ENCODE measurements at regions not wholly inside any gene's neighbourhood (a gene's known extent, or its start where the extent isn't known, plus 50 kb on each side); places are given as distances from the start of the nearest gene placed in this dataset.
A peak's percentile ranks its signal among the peaks of the same experiment; 100 is the strongest.

GRCh38 chrX:22396408-22396807, 123.7 kb downstream of the CBLL2 start:
- DNase-seq, result no peak

- DNase-seq, result no peak
These were observed 124.9 kb downstream of the CBLL2 start for GRCh38 chrX:22397566-22397965.

- no peak for DNase-seq
These were observed 126.9 kb downstream of the CBLL2 start for GRCh38 chrX:22399437-22400192.

- DNase-seq, result no peak
These were observed 131.6 kb downstream of the CBLL2 start for GRCh38 chrX:22404297-22404696.

- DNase-seq, result no peak
These were observed 133.6 kb downstream of the CBLL2 start for GRCh38 chrX:22406201-22406737.

- DNase-seq, result no peak
These were observed 136.7 kb downstream of the CBLL2 start for GRCh38 chrX:22409418-22409817.

- DNase-seq, result no peak
These were observed 151.6 kb downstream of the CBLL2 start for GRCh38 chrX:22424122-22424915.

- no peak for DNase-seq
These were observed 152.2 kb downstream of the CBLL2 start for GRCh38 chrX:22424919-22425318.

- DNase-seq, result no peak
These were observed 157.0 kb downstream of the CBLL2 start for GRCh38 chrX:22429704-22430103.

- DNase-seq, result no peak
These were observed 158.0 kb downstream of the CBLL2 start for GRCh38 chrX:22430701-22431100.

GRCh38 chrX:22433292-22434070, 160.8 kb downstream of the CBLL2 start:
- no peak for DNase-seq

GRCh38 chrX:22445880-22446279, 173.2 kb downstream of the CBLL2 start:
- no peak for DNase-seq

- DNase-seq, result no peak
These were observed 190.2 kb downstream of the CBLL2 start for GRCh38 chrX:22462959-22463358.

- DNase-seq, result no peak
These were observed 194.9 kb downstream of the CBLL2 start for GRCh38 chrX:22467571-22467970.

- DNase-seq, result no peak
These were observed 208.7 kb downstream of the CBLL2 start for GRCh38 chrX:22481436-22481835.

GRCh38 chrX:22486296-22486695, 213.6 kb downstream of the CBLL2 start:
- no peak for DNase-seq

- DNase-seq, result no peak
These were observed 244.2 kb downstream of the CBLL2 start for GRCh38 chrX:22516893-22517292.

- no peak for DNase-seq
These were observed 247.6 kb downstream of the CBLL2 start for GRCh38 chrX:22520128-22520828.

GRCh38 chrX:22526339-22526738, 253.6 kb downstream of the CBLL2 start:
- peak; percentile 0 for DNase-seq

GRCh38 chrX:22527302-22527701, 254.6 kb downstream of the CBLL2 start:
- DNase-seq, result no peak

GRCh38 chrX:22533898-22534297, 261.2 kb downstream of the CBLL2 start:
- no peak for DNase-seq

- no peak for DNase-seq
These were observed 261.9 kb downstream of the CBLL2 start for GRCh38 chrX:22534643-22535042.

All from inflammatory macrophage treated with lipopolysaccharide for 4 hours (primary cell).